ENCODE measurements at regions not wholly inside any gene's neighbourhood (a gene's known extent, or its start where the extent isn't known, plus 50 kb on each side); places are given as distances from the start of the nearest gene placed in this dataset.

DNA sequence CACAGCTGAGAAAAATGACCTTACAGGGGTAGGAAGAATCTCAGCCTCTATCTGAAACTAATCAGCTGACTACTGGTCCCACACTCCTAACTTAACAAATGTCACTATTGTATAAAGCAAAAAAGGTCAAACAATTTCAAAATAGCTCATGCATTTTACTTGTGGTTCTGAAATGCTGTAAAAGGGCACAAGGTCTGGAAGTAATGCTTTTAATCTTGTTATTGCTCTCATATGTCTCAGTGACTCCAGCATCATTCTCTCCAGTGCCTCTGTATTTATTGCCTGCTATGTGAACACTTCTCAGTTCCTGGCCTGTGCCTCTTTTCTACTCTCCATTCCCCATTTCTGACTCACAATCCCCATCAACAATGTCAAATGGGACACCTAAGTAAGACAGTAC lies 937.7 kb downstream of the CDH11 start:
- no peak for TF ChIP-seq RAD21 (IDR thresholded peaks at IDR 0.05; ENCODE audit: low read depth)
- TF ChIP-seq EP300 (IDR thresholded peaks at IDR 0.05; ENCODE audit: borderline replicate concordance): no peak
- no peak for TF ChIP-seq TCF12 (IDR thresholded peaks at IDR 0.05; ENCODE audit: low read depth)
- TF ChIP-seq CEBPB (IDR thresholded peaks at IDR 0.05): no peak
- no peak for TF ChIP-seq EGR1 (IDR thresholded peaks at IDR 0.05)
- no peak for TF ChIP-seq YY1 (IDR thresholded peaks at IDR 0.05; ENCODE audit: low read depth)
- TF ChIP-seq, protein P1, sequence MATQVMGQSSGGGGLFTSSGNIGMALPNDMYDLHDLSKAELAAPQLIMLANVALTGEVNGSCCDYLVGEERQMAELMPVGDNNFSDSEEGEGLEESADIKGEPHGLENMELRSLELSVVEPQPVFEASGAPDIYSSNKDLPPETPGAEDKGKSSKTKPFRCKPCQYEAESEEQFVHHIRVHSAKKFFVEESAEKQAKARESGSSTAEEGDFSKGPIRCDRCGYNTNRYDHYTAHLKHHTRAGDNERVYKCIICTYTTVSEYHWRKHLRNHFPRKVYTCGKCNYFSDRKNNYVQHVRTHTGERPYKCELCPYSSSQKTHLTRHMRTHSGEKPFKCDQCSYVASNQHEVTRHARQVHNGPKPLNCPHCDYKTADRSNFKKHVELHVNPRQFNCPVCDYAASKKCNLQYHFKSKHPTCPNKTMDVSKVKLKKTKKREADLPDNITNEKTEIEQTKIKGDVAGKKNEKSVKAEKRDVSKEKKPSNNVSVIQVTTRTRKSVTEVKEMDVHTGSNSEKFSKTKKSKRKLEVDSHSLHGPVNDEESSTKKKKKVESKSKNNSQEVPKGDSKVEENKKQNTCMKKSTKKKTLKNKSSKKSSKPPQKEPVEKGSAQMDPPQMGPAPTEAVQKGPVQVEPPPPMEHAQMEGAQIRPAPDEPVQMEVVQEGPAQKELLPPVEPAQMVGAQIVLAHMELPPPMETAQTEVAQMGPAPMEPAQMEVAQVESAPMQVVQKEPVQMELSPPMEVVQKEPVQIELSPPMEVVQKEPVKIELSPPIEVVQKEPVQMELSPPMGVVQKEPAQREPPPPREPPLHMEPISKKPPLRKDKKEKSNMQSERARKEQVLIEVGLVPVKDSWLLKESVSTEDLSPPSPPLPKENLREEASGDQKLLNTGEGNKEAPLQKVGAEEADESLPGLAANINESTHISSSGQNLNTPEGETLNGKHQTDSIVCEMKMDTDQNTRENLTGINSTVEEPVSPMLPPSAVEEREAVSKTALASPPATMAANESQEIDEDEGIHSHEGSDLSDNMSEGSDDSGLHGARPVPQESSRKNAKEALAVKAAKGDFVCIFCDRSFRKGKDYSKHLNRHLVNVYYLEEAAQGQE (IDR thresholded peaks at IDR 0.05; ENCODE audit: low read depth): no peak
- TF ChIP-seq, protein P2, sequence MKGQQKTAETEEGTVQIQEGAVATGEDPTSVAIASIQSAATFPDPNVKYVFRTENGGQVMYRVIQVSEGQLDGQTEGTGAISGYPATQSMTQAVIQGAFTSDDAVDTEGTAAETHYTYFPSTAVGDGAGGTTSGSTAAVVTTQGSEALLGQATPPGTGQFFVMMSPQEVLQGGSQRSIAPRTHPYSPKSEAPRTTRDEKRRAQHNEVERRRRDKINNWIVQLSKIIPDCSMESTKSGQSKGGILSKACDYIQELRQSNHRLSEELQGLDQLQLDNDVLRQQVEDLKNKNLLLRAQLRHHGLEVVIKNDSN (IDR thresholded peaks at IDR 0.05): no peak
- no peak for TF ChIP-seq CREB1 (IDR thresholded peaks at IDR 0.05; ENCODE audit: low read depth)
